H9 (cell line): ENCODE measurements at regions not wholly inside any gene's neighbourhood (a gene's known extent, or its start where the extent isn't known, plus 50 kb on each side); places are given as distances from the start of the nearest gene placed in this dataset.

ENCODE experiments used
- DNase-seq: peaks from one replicate; pipeline ENCODE4 v3.0.0-alpha.2; 2017
- H2AFZ ChIP-seq: one replicate; pipeline ENCODE4 v1.6.1; 2013; ENCODE audit warnings: mild to moderate bottlenecking, low read length, control low read depth, moderate library complexity
- H2AK5ac ChIP-seq: 2 replicates; pipeline ENCODE4 v1.6.1; 2013; ENCODE audit warnings: low read length, control low read depth, mixed read lengths; ENCODE audit not compliant: insufficient read length
- H2BK120ac ChIP-seq: one replicate; pipeline ENCODE4 v1.6.1; 2013; ENCODE audit warnings: low read depth, mild to moderate bottlenecking, low read length, control low read depth, inconsistent platforms; ENCODE audit not compliant: poor library complexity, severe bottlenecking
- H2BK12ac ChIP-seq: 2 replicates; pipeline ENCODE4 v1.6.1; 2013; ENCODE audit warnings: low read length, control low read depth, mixed read lengths, low read depth; ENCODE audit not compliant: insufficient read length
- H2BK15ac ChIP-seq: 2 replicates; pipeline ENCODE4 v1.6.1; 2013; ENCODE audit warnings: low read depth, low read length, control low read depth
- H2BK20ac ChIP-seq: one replicate; pipeline ENCODE4 v1.6.1; 2013; ENCODE audit warnings: low read depth, mild to moderate bottlenecking, low read length, control low read depth, inconsistent platforms; ENCODE audit not compliant: poor library complexity, severe bottlenecking
- H2BK5ac ChIP-seq: 2 replicates; pipeline ENCODE4 v1.6.1; 2013; ENCODE audit warnings: low read length, control low read depth, mixed read lengths; ENCODE audit not compliant: insufficient read length
- H3K14ac ChIP-seq: 2 replicates; pipeline ENCODE4 v1.6.1; 2013; ENCODE audit warnings: low read length, control low read depth; ENCODE audit not compliant: insufficient read depth
- H3K18ac ChIP-seq: 2 replicates; pipeline ENCODE4 v1.6.1; 2013; ENCODE audit warnings: low read depth, mild to moderate bottlenecking, mixed read lengths, low read length, control low read depth; ENCODE audit not compliant: insufficient read length
- H3K23ac ChIP-seq: 2 replicates; pipeline ENCODE4 v1.6.1; 2013; ENCODE audit warnings: low read length, control low read depth, mixed read lengths, low read depth; ENCODE audit not compliant: insufficient read length
- H3K23me2 ChIP-seq: 2 replicates; pipeline ENCODE4 v1.6.1; 2013; ENCODE audit warnings: low read depth, mild to moderate bottlenecking, mixed read lengths, low read length, control low read depth; ENCODE audit not compliant: insufficient read length, poor library complexity, severe bottlenecking
- H3K27ac ChIP-seq: 2 replicates; pipeline ENCODE4 v1.5.1; 2013; ENCODE audit warnings: low read length, control low read depth, mixed read lengths, low read depth; ENCODE audit not compliant: insufficient read length
- H3K27me3 ChIP-seq: 2 replicates; pipeline ENCODE4 v1.6.1; 2013; ENCODE audit warnings: low read length, control low read depth, inconsistent platforms; ENCODE audit not compliant: insufficient read depth
- H3K4ac ChIP-seq: 2 replicates; pipeline ENCODE4 v1.6.1; 2013; ENCODE audit warnings: low read depth, mild to moderate bottlenecking, control low read depth, inconsistent platforms, low read length, moderate library complexity
- H3K4me1 ChIP-seq: 2 replicates; pipeline ENCODE4 v1.6.1; 2013; ENCODE audit warnings: low read length, control low read depth, inconsistent platforms; ENCODE audit not compliant: insufficient read depth
- H3K4me2 ChIP-seq: 2 replicates; pipeline ENCODE4 v1.6.1; 2013; ENCODE audit warnings: low read length, control low read depth, mixed read lengths; ENCODE audit not compliant: insufficient read length, insufficient read depth
- H3K56ac ChIP-seq: 2 replicates; pipeline ENCODE4 v1.6.1; 2013; ENCODE audit warnings: low read depth, mild to moderate bottlenecking, mixed read lengths, low read length, control low read depth; ENCODE audit not compliant: insufficient read length
- H3K79me1 ChIP-seq: 2 replicates; pipeline ENCODE4 v1.6.1; 2013; ENCODE audit warnings: low read depth, mild to moderate bottlenecking, moderate library complexity, low read length, control low read depth, inconsistent platforms; ENCODE audit not compliant: insufficient read depth, poor library complexity, severe bottlenecking
- H3K79me2 ChIP-seq: 2 replicates; pipeline ENCODE4 v1.6.1; 2013; ENCODE audit warnings: low read length, control low read depth, inconsistent platforms; ENCODE audit not compliant: insufficient read depth
- H3K9ac ChIP-seq: 2 replicates; pipeline ENCODE4 v1.6.1; 2013; ENCODE audit warnings: low read length, control low read depth, mixed read lengths; ENCODE audit not compliant: insufficient read length; ENCODE audit errors: extremely low read depth
- H3K9me3 ChIP-seq: one replicate; pipeline ENCODE4 v1.6.1; 2013; ENCODE audit warnings: low read depth, low read length, inconsistent platforms; ENCODE audit not compliant: control insufficient read depth
- H3T11ph ChIP-seq: one replicate; pipeline ENCODE4 v1.6.1; 2013; ENCODE audit warnings: mild to moderate bottlenecking, low read length, control low read depth, inconsistent platforms
- H4K20me1 ChIP-seq: one replicate; pipeline ENCODE4 v1.6.1; 2013; ENCODE audit not compliant: control insufficient read depth, insufficient read length, insufficient read depth
- H4K5ac ChIP-seq: 2 replicates; pipeline ENCODE4 v1.6.1; 2013; ENCODE audit warnings: low read depth, mild to moderate bottlenecking, mixed read lengths, low read length, control low read depth; ENCODE audit not compliant: insufficient read length
- H4K8ac ChIP-seq: replicated peaks from 2 replicates; pipeline ENCODE4 v1.6.1; 2013; ENCODE audit warnings: low read length, control low read depth, mixed read lengths, low read depth; ENCODE audit not compliant: insufficient read length
- H4K91ac ChIP-seq: 2 replicates; pipeline ENCODE4 v1.6.1; 2013; ENCODE audit warnings: low read depth, mild to moderate bottlenecking, moderate library complexity, mixed read lengths, low read length, control low read depth; ENCODE audit not compliant: insufficient read length
- H3K27ac Mint-ChIP-seq, 3 experiments: 2 replicates in 2 of 3; 3 replicates in 1 of 3; pipeline ENCODE4 v1.8.0; 2020 to 2021; ENCODE audit warnings: mixed read lengths in 3 of 3, mild to moderate bottlenecking in 1 of 3, moderate library complexity in 1 of 3
- H3K27me3 Mint-ChIP-seq: 2 replicates; pipeline ENCODE4 v1.8.0; 2021; ENCODE audit warnings: low read depth, mild to moderate bottlenecking, moderate library complexity, mixed read lengths
- H3K36me3 Mint-ChIP-seq, 3 experiments: 2 replicates in 2 of 3; 3 replicates in 1 of 3; pipeline ENCODE4 v1.8.0; 2020 to 2021; ENCODE audit warnings: low read depth in 3 of 3, mixed read lengths in 3 of 3; ENCODE audit not compliant: insufficient read depth in 1 of 3
- H3K4me1 Mint-ChIP-seq, 2 experiments: 2 replicates each; pipeline ENCODE4 v1.8.0; 2020; ENCODE audit warnings: mixed read lengths in 2 of 2
- H3K4me3 Mint-ChIP-seq, 2 experiments: 2 replicates in 1 of 2; 3 replicates in 1 of 2; pipeline ENCODE4 v1.8.0; 2020 to 2021; ENCODE audit warnings: mild to moderate bottlenecking in 2 of 2, mixed read lengths in 2 of 2, moderate library complexity in 1 of 2
- H3K9me3 Mint-ChIP-seq, 2 experiments: 2 replicates in 1 of 2; 3 replicates in 1 of 2; pipeline ENCODE4 v1.8.0; 2020; ENCODE audit warnings: mild to moderate bottlenecking in 2 of 2, mixed read lengths in 2 of 2, moderate library complexity in 1 of 2
- WGBS: extraction: QIAGEN DNeasy Blood & Tissue Kit; methylation state at CpG from one replicate; pipeline ENCODE4 v1.1.7; 2013; ENCODE audit warnings: missing lambda C conversion rate, low lambda C conversion rate, mixed read lengths; ENCODE audit not compliant: insufficient read length; ENCODE audit errors: extremely low coverage; 5-methylcytosine and 5-hydroxymethylcytosine counted together
- TF ChIP-seq, protein P1 (sequence below): fragments of 200-600 bp; sonication (generic); conservative IDR thresholded peaks from 3 replicates; pipeline ENCODE4 v1.8.0; 2021; ENCODE audit warnings: antibody characterized with exemption, mild to moderate bottlenecking

DNA sequence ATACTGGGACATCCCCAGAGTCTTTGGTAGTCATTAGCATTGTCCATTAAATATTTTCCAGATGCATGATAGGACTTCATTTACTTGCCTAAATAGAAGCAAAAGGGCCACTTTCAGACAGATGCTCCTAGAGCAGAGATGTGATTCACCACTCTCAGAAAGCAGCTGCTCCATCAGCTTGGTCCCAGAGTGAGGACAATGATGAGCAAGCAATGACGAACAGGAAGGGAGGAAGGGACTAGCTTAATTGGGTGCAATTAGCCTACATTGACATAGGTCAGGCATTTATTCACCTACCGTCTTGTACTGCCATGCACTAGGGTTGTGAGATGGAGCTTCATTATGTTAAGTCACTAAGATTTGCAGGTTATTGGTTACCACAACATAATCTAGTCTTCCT, 85.1 kb upstream of the PLXNA2 start:
- Histone ChIP-seq H2BK15ac (no peak overlapping the region), H3K9me3 (no peaks in the 10 kb centered on the region), H3K18ac (no peak overlapping the region), H4K8ac (no peak overlapping the region), H3K9ac (no peak overlapping the region), H4K5ac (no peak overlapping the region), H3K27ac (no peak overlapping the region), H2BK12ac (no peak overlapping the region), H3T11ph (no peak overlapping the region), H3K23ac (no peak overlapping the region), H2BK5ac (no peak overlapping the region), H3K56ac (no peak overlapping the region), H3K27me3 (no peaks in the 10 kb centered on the region), H3K4ac (no peak overlapping the region), H2BK120ac (no peak overlapping the region), H3K14ac (no peak overlapping the region), H2BK20ac (no peak overlapping the region), H3K4me1 (no peaks in the 10 kb centered on the region), H4K20me1 (no peaks in the 10 kb centered on the region), H3K79me2 (no peaks in the 10 kb centered on the region), H4K91ac (no peak overlapping the region), H3K4me2 (no peak overlapping the region), H3K23me2 (no peaks in the 10 kb centered on the region), H3K79me1 (no peaks in the 10 kb centered on the region), H2AFZ (no peak overlapping the region), H2AK5ac (no peak overlapping the region)
- peaks cover 3 to 5% of the 10 kb centered on the region in 2 experiments; a peak in 3 of 4 replicates for H3K4me1 Mint-ChIP-seq
- DNase-seq: no peak
- peaks cover 10% of the 10 kb centered on the region for H3K27me3 Mint-ChIP-seq
- no peak overlapping the region for H3K27ac Mint-ChIP-seq
- TF ChIP-seq, protein P1, sequence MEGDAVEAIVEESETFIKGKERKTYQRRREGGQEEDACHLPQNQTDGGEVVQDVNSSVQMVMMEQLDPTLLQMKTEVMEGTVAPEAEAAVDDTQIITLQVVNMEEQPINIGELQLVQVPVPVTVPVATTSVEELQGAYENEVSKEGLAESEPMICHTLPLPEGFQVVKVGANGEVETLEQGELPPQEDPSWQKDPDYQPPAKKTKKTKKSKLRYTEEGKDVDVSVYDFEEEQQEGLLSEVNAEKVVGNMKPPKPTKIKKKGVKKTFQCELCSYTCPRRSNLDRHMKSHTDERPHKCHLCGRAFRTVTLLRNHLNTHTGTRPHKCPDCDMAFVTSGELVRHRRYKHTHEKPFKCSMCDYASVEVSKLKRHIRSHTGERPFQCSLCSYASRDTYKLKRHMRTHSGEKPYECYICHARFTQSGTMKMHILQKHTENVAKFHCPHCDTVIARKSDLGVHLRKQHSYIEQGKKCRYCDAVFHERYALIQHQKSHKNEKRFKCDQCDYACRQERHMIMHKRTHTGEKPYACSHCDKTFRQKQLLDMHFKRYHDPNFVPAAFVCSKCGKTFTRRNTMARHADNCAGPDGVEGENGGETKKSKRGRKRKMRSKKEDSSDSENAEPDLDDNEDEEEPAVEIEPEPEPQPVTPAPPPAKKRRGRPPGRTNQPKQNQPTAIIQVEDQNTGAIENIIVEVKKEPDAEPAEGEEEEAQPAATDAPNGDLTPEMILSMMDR: no peak
- no peaks in the 10 kb centered on the region for H3K9me3 Mint-ChIP-seq
- no peak overlapping the region for H3K4me3 Mint-ChIP-seq
- no CpG with 5 or more reads among the region's 2 CpGs for WGBS
- H3K36me3 Mint-ChIP-seq: no peaks in the 10 kb centered on the region
